EL (cell line): ENCODE measurements at regions not wholly inside any gene's neighbourhood (a gene's known extent, or its start where the extent isn't known, plus 50 kb on each side); places are given as distances from the start of the nearest gene placed in this dataset.
A peak's percentile ranks its signal among the peaks of the same experiment; 100 is the strongest.

ENCODE experiments used
- DNase-seq: peaks from one replicate; pipeline ENCODE4 v3.0.0-alpha.2; 2016

- DNase-seq, result no peak
Measured at GRCh38 chr2:37425408-37425807, 81.0 kb downstream of the QPCT start.

GRCh38 chr2:37427241-37427640 lies 82.8 kb downstream of the QPCT start:
- DNase-seq, result no peak

- DNase-seq, result no peak
Measured at GRCh38 chr2:37436323-37436722, 91.9 kb downstream of the QPCT start.

- no peak for DNase-seq
Measured at GRCh38 chr2:37439131-37439642, 94.8 kb downstream of the QPCT start.

- no peak for DNase-seq
Measured at GRCh38 chr2:37441055-37441454, 96.6 kb downstream of the QPCT start.

- DNase-seq, result no peak
Measured at GRCh38 chr2:37443082-37443481, 98.7 kb downstream of the QPCT start.

GRCh38 chr2:37447446-37447845 lies 103.0 kb downstream of the QPCT start:
- no peak for DNase-seq

GRCh38 chr2:37448342-37449120 lies 104.1 kb downstream of the QPCT start:
- DNase-seq, result no peak

GRCh38 chr2:37449761-37450296 lies 105.4 kb downstream of the QPCT start:
- no peak for DNase-seq

GRCh38 chr2:37453027-37453426 lies 108.6 kb downstream of the QPCT start:
- DNase-seq, result no peak

GRCh38 chr2:37454851-37455762 lies 110.7 kb downstream of the QPCT start:
- no peak for DNase-seq

- DNase-seq, result no peak
Measured at GRCh38 chr2:37456479-37456878, 112.0 kb downstream of the QPCT start.

GRCh38 chr2:37457401-37457901 lies 113.0 kb downstream of the QPCT start:
- DNase-seq, result peak; percentile 23

- no peak for DNase-seq
Measured at GRCh38 chr2:37458133-37458532, 113.7 kb downstream of the QPCT start.

GRCh38 chr2:37459095-37459981 lies 114.9 kb downstream of the QPCT start:
- DNase-seq, result peak; percentile 81

GRCh38 chr2:37460896-37461229 lies 116.4 kb downstream of the QPCT start:
- no peak for DNase-seq

GRCh38 chr2:37464067-37464466 lies 119.6 kb downstream of the QPCT start:
- no peak for DNase-seq

GRCh38 chr2:37466533-37467222 lies 122.2 kb downstream of the QPCT start:
- no peak for DNase-seq

- no peak for DNase-seq
Measured at GRCh38 chr2:37468170-37468569, 123.7 kb downstream of the QPCT start.

- DNase-seq, result no peak
Measured at GRCh38 chr2:37469126-37469525, 124.7 kb downstream of the QPCT start.

- DNase-seq, result no peak
Measured at GRCh38 chr2:37471104-37471503, 126.7 kb downstream of the QPCT start.

- DNase-seq, result peak; percentile 90
Measured at GRCh38 chr2:37471994-37472393, 127.6 kb downstream of the QPCT start.
